Lung (tissue), 11 donors: ENCODE measurements at regions not wholly inside any gene's neighbourhood (a gene's known extent, or its start where the extent isn't known, plus 50 kb on each side); places are given as distances from the start of the nearest gene placed in this dataset.

ENCODE experiments used
- ATAC-seq: fragments of 200-7000 bp; cut with Tn5 transposase; one replicate; pipeline ENCODE4 v1.9.1; 2020; ENCODE audit warnings: moderate number of reproducible peaks; ENCODE audit not compliant: insufficient read depth, low FRiP score
- DNase-seq, 3 donors: peaks; one replicate each; pipeline ENCODE4 v3.0.0-alpha.2; 2013 to 2017
- H3K27ac ChIP-seq, 2 donors: one replicate each; pipeline ENCODE4 v1.5.1; 2013; ENCODE audit warnings: mild to moderate bottlenecking in 2 of 2, moderate library complexity in 2 of 2, control low read depth in 1 of 2, inconsistent platforms in 1 of 2, low read depth in 1 of 2, low read length in 1 of 2
- H3K27me3 ChIP-seq, 3 donors: one replicate each; pipeline ENCODE4 v1.5.1; 2013; ENCODE audit warnings: low read length in 2 of 3; ENCODE audit not compliant: control insufficient read depth in 3 of 3, insufficient read depth in 3 of 3
- H3K36me3 ChIP-seq, 4 donors: one replicate each; pipeline ENCODE4 v1.5.1; 2013; ENCODE audit warnings: low read length in 4 of 4, mild to moderate bottlenecking in 1 of 4, moderate library complexity in 1 of 4; ENCODE audit not compliant: control insufficient read depth in 4 of 4, insufficient read depth in 4 of 4
- H3K4me1 ChIP-seq, 5 donors: one replicate each; pipeline ENCODE4 v1.5.1; 2013; ENCODE audit warnings: low read length in 5 of 5, mild to moderate bottlenecking in 2 of 5, moderate library complexity in 1 of 5; ENCODE audit not compliant: control insufficient read depth in 5 of 5, insufficient read depth in 5 of 5
- H3K4me3 ChIP-seq: one replicate; pipeline ENCODE4 v1.5.1; 2013; ENCODE audit warnings: mild to moderate bottlenecking, control low read depth, moderate library complexity
- H3K9ac ChIP-seq, 2 donors: one replicate each; pipeline ENCODE4 v1.5.1; 2013; ENCODE audit warnings: low read length in 2 of 2, control low read depth in 1 of 2; ENCODE audit not compliant: insufficient read depth in 1 of 2
- H3K9me3 ChIP-seq, 4 donors: one replicate each; pipeline ENCODE4 v1.5.1; 2013; ENCODE audit warnings: low read length in 3 of 4, mild to moderate bottlenecking in 1 of 4, moderate library complexity in 1 of 4; ENCODE audit not compliant: control insufficient read depth in 4 of 4, insufficient read depth in 3 of 4
- WGBS, 2 donors: extraction: QIAGEN DNeasy Blood & Tissue Kit; methylation state at CpG; one replicate each; pipeline ENCODE4 v1.1.7; 2013; 5-methylcytosine and 5-hydroxymethylcytosine counted together
- TF ChIP-seq, protein P1 (sequence below): IDR thresholded peaks from 2 replicates; pipeline ENCODE4 v1.5.1; 2012; ENCODE audit warnings: mild to moderate bottlenecking; ENCODE audit errors: control extremely low read depth, extremely low read depth
- donor health status: control.
- donor health status: control.
- donor health status: Bipolar disorder and iron deficiency.
- donor health status: healthy.
- donor health status: DM: yes; HTN: yes; CAD: no.

DNA sequence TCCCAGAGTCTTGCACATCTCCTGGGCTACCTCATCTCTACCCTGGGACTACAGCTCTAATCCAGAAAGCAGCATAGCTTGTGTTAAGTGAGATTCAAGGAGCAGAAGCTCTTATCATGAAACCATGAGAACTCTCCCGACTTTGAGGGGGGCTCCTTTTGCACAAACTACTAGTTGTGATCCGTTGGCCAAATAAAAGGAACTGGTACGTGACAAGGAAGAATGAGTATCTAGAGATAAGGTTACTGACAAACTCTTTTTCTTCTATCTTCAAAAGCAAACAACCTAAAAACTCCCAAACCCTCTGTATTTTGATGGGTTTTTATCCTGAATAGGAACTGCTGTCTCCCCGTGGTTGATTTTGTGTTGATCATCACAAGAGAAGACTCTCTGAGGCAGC, 168.5 kb downstream of the SLC24A2 start:
- TF ChIP-seq, protein P1, sequence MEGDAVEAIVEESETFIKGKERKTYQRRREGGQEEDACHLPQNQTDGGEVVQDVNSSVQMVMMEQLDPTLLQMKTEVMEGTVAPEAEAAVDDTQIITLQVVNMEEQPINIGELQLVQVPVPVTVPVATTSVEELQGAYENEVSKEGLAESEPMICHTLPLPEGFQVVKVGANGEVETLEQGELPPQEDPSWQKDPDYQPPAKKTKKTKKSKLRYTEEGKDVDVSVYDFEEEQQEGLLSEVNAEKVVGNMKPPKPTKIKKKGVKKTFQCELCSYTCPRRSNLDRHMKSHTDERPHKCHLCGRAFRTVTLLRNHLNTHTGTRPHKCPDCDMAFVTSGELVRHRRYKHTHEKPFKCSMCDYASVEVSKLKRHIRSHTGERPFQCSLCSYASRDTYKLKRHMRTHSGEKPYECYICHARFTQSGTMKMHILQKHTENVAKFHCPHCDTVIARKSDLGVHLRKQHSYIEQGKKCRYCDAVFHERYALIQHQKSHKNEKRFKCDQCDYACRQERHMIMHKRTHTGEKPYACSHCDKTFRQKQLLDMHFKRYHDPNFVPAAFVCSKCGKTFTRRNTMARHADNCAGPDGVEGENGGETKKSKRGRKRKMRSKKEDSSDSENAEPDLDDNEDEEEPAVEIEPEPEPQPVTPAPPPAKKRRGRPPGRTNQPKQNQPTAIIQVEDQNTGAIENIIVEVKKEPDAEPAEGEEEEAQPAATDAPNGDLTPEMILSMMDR = no peak
- DNase-seq (no peak), ATAC-seq (no peak)
- 28 to 29% methylated on average over 4 of the region's 4 CpGs for WGBS, 2 donors
- no peaks in the 10 kb centered on the region for H3K9me3 ChIP-seq
- no peaks in the 10 kb centered on the region for H3K36me3 ChIP-seq
- H3K27ac ChIP-seq = no peak overlapping the region
- no peaks in the 10 kb centered on the region for H3K4me1 ChIP-seq
- H3K4me3 ChIP-seq = no peak overlapping the region
- H3K27me3 ChIP-seq = no peaks in the 10 kb centered on the region
- H3K9ac ChIP-seq = no peak overlapping the region

- Histone ChIP-seq H3K27ac (no peak overlapping the region), H3K9me3 (peaks cover 0 to 2% (median 0%) of the 10 kb centered on the region in 4 donors), H3K27me3 (no peaks in the 10 kb centered on the region), H3K9ac (no peak overlapping the region), H3K4me1 (no peaks in the 10 kb centered on the region), H3K4me3 (no peak overlapping the region), H3K36me3 (no peaks in the 10 kb centered on the region)
- no peak for ATAC-seq
- no peak for DNase-seq
- 56 to 73% methylated on average over 7 of the region's 7 CpGs for WGBS, 2 donors
- TF ChIP-seq, protein P1 = no peak
These were observed 169.6 kb downstream of the SLC24A2 start for GRCh38 chr9:19619221-19619620.

GRCh38 chr9:19618816-19619215, 170.0 kb downstream of the SLC24A2 start:
- Histone ChIP-seq H3K27ac (no peak overlapping the region), H3K27me3 (no peaks in the 10 kb centered on the region), H3K9ac (no peak overlapping the region), H3K36me3 (no peaks in the 10 kb centered on the region), H3K4me1 (no peaks in the 10 kb centered on the region), H3K4me3 (no peak overlapping the region), H3K9me3 (peaks cover 0 to 2% (median 0%) of the 10 kb centered on the region in 4 donors)
- 69 to 74% methylated on average over 2 of the region's 2 CpGs for WGBS, 2 donors
- DNase-seq = peak in 1 of 3 donors; percentile 7
- TF ChIP-seq, protein P1 = no peak
- no peak for ATAC-seq

- Histone ChIP-seq H3K27ac (no peak overlapping the region), H3K9me3 (peaks cover 0 to 3% (median 0%) of the 10 kb centered on the region in 4 donors), H3K4me1 (no peaks in the 10 kb centered on the region), H3K4me3 (no peak overlapping the region), H3K36me3 (no peaks in the 10 kb centered on the region), H3K9ac (no peak overlapping the region), H3K27me3 (no peaks in the 10 kb centered on the region)
- no peak for ATAC-seq
- WGBS, 2 donors = 88 to 92% methylated on average over 6 of the region's 6 CpGs
- no peak for DNase-seq
- TF ChIP-seq, protein P1 = no peak
These were observed 173.7 kb downstream of the SLC24A2 start for GRCh38 chr9:19615036-19615624.
